OCI-LY7 (cell line): ENCODE measurements at regions not wholly inside any gene's neighbourhood (a gene's known extent, or its start where the extent isn't known, plus 50 kb on each side); places are given as distances from the start of the nearest gene placed in this dataset.

Source experiments
- BruUV-seq: library from RNA; stranded (reverse); fragments of 400-500 nt; replicated peaks from 2 replicates; lab custom pipeline; 2021; lab: Mats Ljungman, UMichigan
- CTCF ChIA-PET: fragments of 300-600 bp; sonication (Branson Sonifier 250); formaldehyde crosslinking; loops from one replicate; lab custom pipeline; 2022; ENCODE audit warnings: antibody characterized with exemption; ENCODE audit not compliant: unreplicated experiment; lab: Charles Lee
- POLR2A ChIA-PET: fragments of 300-600 bp; sonication (Branson Sonifier 250); formaldehyde crosslinking; loops from one replicate; lab custom pipeline; 2022; ENCODE audit warnings: antibody characterized with exemption; lab: Charles Lee
- DNase-seq: peaks from one replicate; pipeline ENCODE4 v3.0.0-alpha.2; 2015; ENCODE audit warnings: low spot score
- H2AFZ ChIP-seq: fragments of 200-600 bp; sonication (generic), shearing (Covaris generic); 2 replicates; pipeline ENCODE4 v1.6.1; 2014; ENCODE audit warnings: mild to moderate bottlenecking, antibody characterized with exemption, low read length, moderate library complexity
- H3K27ac ChIP-seq: fragments of 200-600 bp; sonication (generic); 2 replicates; pipeline ENCODE4 v1.5.1; 2014; ENCODE audit warnings: mixed run types, low read depth, mild to moderate bottlenecking, moderate library complexity, low read length, inconsistent platforms; ENCODE audit not compliant: poor library complexity, severe bottlenecking
- H3K36me3 ChIP-seq: fragments of 200-600 bp; sonication (generic); 2 replicates; pipeline ENCODE4 v1.6.1; 2014; ENCODE audit warnings: mild to moderate bottlenecking, antibody characterized with exemption, low read length, moderate library complexity, mixed read lengths; ENCODE audit not compliant: insufficient read depth
- H3K4me1 ChIP-seq: fragments of 200-600 bp; sonication (generic); 2 replicates; pipeline ENCODE4 v1.5.1; 2014; ENCODE audit warnings: mild to moderate bottlenecking, low read length; ENCODE audit not compliant: insufficient read depth, poor library complexity, severe bottlenecking
- H3K4me2 ChIP-seq: fragments of 200-600 bp; sonication (generic); 2 replicates; pipeline ENCODE4 v1.6.1; 2014; ENCODE audit warnings: mild to moderate bottlenecking, low read length
- H3K4me3 ChIP-seq: fragments of 200-600 bp; sonication (generic); 2 replicates; pipeline ENCODE4 v1.5.1; 2014; ENCODE audit warnings: mild to moderate bottlenecking, low read depth, low read length; ENCODE audit not compliant: poor library complexity, severe bottlenecking
- H3K79me2 ChIP-seq: fragments of 200-600 bp; sonication (generic); 2 replicates; pipeline ENCODE4 v1.6.1; 2016; ENCODE audit warnings: low read depth, mild to moderate bottlenecking, low read length, moderate library complexity, mixed read lengths; ENCODE audit not compliant: insufficient read depth
- H3K9me2 ChIP-seq: fragments of 200-600 bp; sonication (generic); 2 replicates; pipeline ENCODE4 v1.6.1; 2016; ENCODE audit warnings: mild to moderate bottlenecking, low read length, mixed read lengths; ENCODE audit not compliant: insufficient read depth
- H3K9me3 ChIP-seq: fragments of 200-600 bp; sonication (generic); 2 replicates; pipeline ENCODE4 v1.6.1; 2014; ENCODE audit warnings: mild to moderate bottlenecking, mixed run types, low read length, mixed read lengths
- H4K20me1 ChIP-seq: fragments of 200-600 bp; sonication (generic); 2 replicates; pipeline ENCODE4 v1.6.1; 2014; ENCODE audit warnings: mild to moderate bottlenecking, antibody characterized with exemption, low read length, moderate library complexity, mixed read lengths; ENCODE audit not compliant: insufficient read depth
- EZH2phosphoT487 ChIP-seq: fragments of 200-600 bp; sonication (generic); IDR thresholded peaks from 2 replicates; pipeline ENCODE4 v1.6.1; 2018; ENCODE audit warnings: low read depth, borderline replicate concordance, mild to moderate bottlenecking, mixed run types, antibody characterized with exemption, low read length, moderate library complexity, mixed read lengths
- intact Hi-C: fragments of 100-400 bp; cut with micrococcal nuclease; formaldehyde crosslinking; loops from one replicate; pipeline ENCODE4 v1.10.0; 2022; ENCODE audit not compliant: unreplicated experiment
- TF ChIP-seq, protein P1 (sequence below): fragments of 200-600 bp; sonication (generic); conservative IDR thresholded peaks from 2 replicates; pipeline ENCODE4 v1.5.1; 2014; ENCODE audit warnings: mild to moderate bottlenecking, antibody characterized with exemption, low read length, moderate library complexity, mixed read lengths

DNA sequence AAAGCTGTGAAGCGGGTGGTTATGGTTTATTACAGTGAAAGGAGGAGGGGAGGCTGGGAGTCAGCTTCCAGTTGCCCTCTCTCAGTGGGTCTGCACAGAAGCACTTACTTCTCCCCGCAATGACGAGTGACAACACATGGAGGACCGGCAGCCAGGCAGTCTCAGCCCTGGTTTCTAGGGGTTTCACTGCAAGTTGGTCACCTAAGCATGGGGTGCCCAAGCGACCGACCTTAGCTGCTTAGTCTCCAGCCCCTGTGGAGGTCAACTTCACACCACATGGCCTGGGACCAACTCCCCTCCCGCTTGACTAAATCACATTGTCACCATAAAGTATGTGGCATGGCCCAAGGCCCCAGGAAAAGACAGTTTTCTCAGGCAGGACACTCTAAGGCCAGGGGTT lies 99.9 kb upstream of the ZNF32 start:
- intact Hi-C loops, result no loop called here

DNA sequence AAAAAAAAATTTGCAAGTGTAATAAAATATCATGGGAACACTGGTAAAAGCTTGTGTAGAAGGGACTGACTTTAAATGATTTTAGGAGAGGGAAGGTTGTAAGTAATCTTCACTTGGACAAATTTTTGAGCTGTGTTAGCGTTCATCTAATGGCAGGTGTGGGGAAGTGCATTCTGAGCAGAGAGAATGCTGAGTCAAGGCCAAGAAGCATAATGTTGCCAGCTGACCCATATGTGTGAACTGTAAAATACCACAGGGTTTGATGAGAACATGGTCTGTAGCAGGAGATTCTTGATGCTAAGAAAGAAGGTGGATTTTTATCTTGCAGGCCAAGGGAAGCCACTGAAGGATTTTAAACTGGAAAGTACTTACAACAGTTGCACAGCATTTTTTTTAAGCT lies 98.2 kb upstream of the ZNF32 start:
- H4K20me1 ChIP-seq, result no peaks in the 10 kb centered on the region
- no peak overlapping the region for H2AFZ ChIP-seq
- H3K4me2 ChIP-seq, result no peak overlapping the region
- no peak for TF ChIP-seq EZH2phosphoT487
- TF ChIP-seq, protein P1, sequence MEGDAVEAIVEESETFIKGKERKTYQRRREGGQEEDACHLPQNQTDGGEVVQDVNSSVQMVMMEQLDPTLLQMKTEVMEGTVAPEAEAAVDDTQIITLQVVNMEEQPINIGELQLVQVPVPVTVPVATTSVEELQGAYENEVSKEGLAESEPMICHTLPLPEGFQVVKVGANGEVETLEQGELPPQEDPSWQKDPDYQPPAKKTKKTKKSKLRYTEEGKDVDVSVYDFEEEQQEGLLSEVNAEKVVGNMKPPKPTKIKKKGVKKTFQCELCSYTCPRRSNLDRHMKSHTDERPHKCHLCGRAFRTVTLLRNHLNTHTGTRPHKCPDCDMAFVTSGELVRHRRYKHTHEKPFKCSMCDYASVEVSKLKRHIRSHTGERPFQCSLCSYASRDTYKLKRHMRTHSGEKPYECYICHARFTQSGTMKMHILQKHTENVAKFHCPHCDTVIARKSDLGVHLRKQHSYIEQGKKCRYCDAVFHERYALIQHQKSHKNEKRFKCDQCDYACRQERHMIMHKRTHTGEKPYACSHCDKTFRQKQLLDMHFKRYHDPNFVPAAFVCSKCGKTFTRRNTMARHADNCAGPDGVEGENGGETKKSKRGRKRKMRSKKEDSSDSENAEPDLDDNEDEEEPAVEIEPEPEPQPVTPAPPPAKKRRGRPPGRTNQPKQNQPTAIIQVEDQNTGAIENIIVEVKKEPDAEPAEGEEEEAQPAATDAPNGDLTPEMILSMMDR, result no peak
- H3K4me1 ChIP-seq, result no peaks in the 10 kb centered on the region
- BruUV-seq, result no TSS peak
- no peak overlapping the region for H3K4me3 ChIP-seq
- no peaks in the 10 kb centered on the region for H3K9me2 ChIP-seq
- no peaks in the 10 kb centered on the region for H3K9me3 ChIP-seq
- intact Hi-C loops, result no loop called here
- ChIA-PET POLR2A (interaction anchor here (0.6 to 0.8 kb wide), 2 partner anchors 22 to 80 kb away, joined by 3 read pairs; no protein-coding TSS in a partner anchor), CTCF (no interaction called here)
- H3K36me3 ChIP-seq, result no peaks in the 10 kb centered on the region
- no peak overlapping the region for H3K27ac ChIP-seq
- H3K79me2 ChIP-seq, result no peaks in the 10 kb centered on the region
- DNase-seq, result no peak

More for the DNA sequence above, 99.9 kb upstream of the ZNF32 start:
- Histone ChIP-seq H2AFZ (no peak overlapping the region), H3K4me3 (no peak overlapping the region), H3K4me1 (no peaks in the 10 kb centered on the region), H3K36me3 (no peaks in the 10 kb centered on the region), H3K79me2 (no peaks in the 10 kb centered on the region), H3K9me3 (no peaks in the 10 kb centered on the region), H4K20me1 (no peaks in the 10 kb centered on the region), H3K27ac (no peak overlapping the region), H3K4me2 (no peak overlapping the region), H3K9me2 (no peaks in the 10 kb centered on the region)
- POLR2A ChIA-PET, result no interaction called here
- no TSS peak for BruUV-seq
- DNase-seq, result no peak
- CTCF ChIA-PET, result no interaction called here
- TF ChIP-seq EZH2phosphoT487, result no peak
- TF ChIP-seq, protein P1, result no peak

DNA sequence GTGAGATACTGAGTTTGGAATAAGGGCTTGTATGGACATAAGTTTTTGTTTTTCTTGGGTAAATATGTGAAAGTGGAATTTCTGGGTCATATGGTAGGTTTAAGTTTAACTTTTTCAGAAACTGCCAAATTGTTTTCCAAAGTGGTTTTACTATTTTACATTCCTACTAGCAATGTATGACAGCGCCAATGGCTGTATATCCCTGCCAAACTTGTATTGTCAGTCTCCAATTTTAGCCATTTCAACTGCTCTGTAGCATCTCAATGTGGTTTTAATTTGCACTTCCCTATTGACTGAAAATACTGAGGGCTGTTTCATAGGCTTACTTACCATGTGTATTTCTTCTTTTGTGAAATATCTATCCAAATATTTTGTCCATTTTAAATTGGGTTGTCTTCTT lies 90.5 kb upstream of the ZNF32 start:
- Histone ChIP-seq H3K4me3 (no peak overlapping the region), H3K36me3 (no peaks in the 10 kb centered on the region), H3K79me2 (no peaks in the 10 kb centered on the region), H3K4me2 (no peak overlapping the region), H3K9me3 (no peaks in the 10 kb centered on the region), H3K27ac (no peak overlapping the region), H4K20me1 (no peaks in the 10 kb centered on the region), H2AFZ (no peak overlapping the region), H3K9me2 (no peaks in the 10 kb centered on the region), H3K4me1 (no peaks in the 10 kb centered on the region)
- TF ChIP-seq, protein P1, result no peak
- no peak for TF ChIP-seq EZH2phosphoT487
- BruUV-seq, result no TSS peak
- intact Hi-C loops, result no loop called here
- ChIA-PET CTCF (no interaction called here), POLR2A (no interaction called here)
- no peak for DNase-seq
